Spleen (tissue), 11 donors: ENCODE measurements at regions not wholly inside any gene's neighbourhood (a gene's known extent, or its start where the extent isn't known, plus 50 kb on each side); places are given as distances from the start of the nearest gene placed in this dataset.

ENCODE experiments used
- DNase-seq: peaks from one replicate; pipeline ENCODE4 v3.0.0-alpha.2; 2020
- H3K27ac ChIP-seq, 8 donors: fragments of 200-600 bp; sonication (generic) in 7 of 8; 1 replicate in 4 of 8; 2 replicates in 4 of 8; pipeline versions ENCODE4 v1.5.0 to v1.8.0; 2016 to 2021; ENCODE audit warnings: inconsistent platforms in 4 of 8, mild to moderate bottlenecking in 4 of 8, moderate library complexity in 1 of 8
- H3K27me3 ChIP-seq, 7 donors: fragments of 200-600 bp; sonication (generic) in 6 of 7; replicated peaks in 1 of 7; 1 replicate in 4 of 7; 2 replicates in 3 of 7; pipeline versions ENCODE4 v1.5.0 to v1.8.0; 2016 to 2021; ENCODE audit warnings: inconsistent platforms in 3 of 7, mild to moderate bottlenecking in 1 of 7
- H3K36me3 ChIP-seq, 6 donors: fragments of 200-600 bp; sonication (generic) in 5 of 6; 1 replicate in 4 of 6; 2 replicates in 2 of 6; pipeline versions ENCODE4 v1.5.0 to v1.8.0; 2016 to 2021; ENCODE audit warnings: inconsistent platforms in 2 of 6
- H3K4me1 ChIP-seq, 6 donors: fragments of 200-600 bp; sonication (generic) in 5 of 6; 1 replicate in 3 of 6; 2 replicates in 3 of 6; pipeline versions ENCODE4 v1.5.0 to v1.8.0; 2016 to 2021; ENCODE audit warnings: inconsistent platforms in 3 of 6
- H3K4me3 ChIP-seq, 8 donors: fragments of 200-600 bp; sonication (generic) in 7 of 8; 1 replicate in 4 of 8; 2 replicates in 4 of 8; pipeline versions ENCODE4 v1.5.0 to v1.8.0; 2016 to 2021; ENCODE audit warnings: inconsistent platforms in 4 of 8, mild to moderate bottlenecking in 4 of 8, moderate library complexity in 2 of 8
- H3K9me3 ChIP-seq, 8 donors: fragments of 200-600 bp; sonication (generic) in 7 of 8; 1 replicate in 4 of 8; 2 replicates in 4 of 8; pipeline versions ENCODE4 v1.5.0 to v1.8.0; 2016 to 2021; ENCODE audit warnings: inconsistent platforms in 4 of 8
- POLR2A ChIP-seq, 3 donors: fragments of 450-650 bp; IDR thresholded peaks; one replicate each; pipeline ENCODE4 v1.5.1; 2017; ENCODE audit warnings: antibody characterized with exemption in 3 of 3, mild to moderate bottlenecking in 1 of 3
- POLR2AphosphoS5 ChIP-seq, 3 donors: sonication (generic); formaldehyde crosslinking; IDR thresholded peaks; one replicate each; pipeline ENCODE4 v1.5.1; 2017; ENCODE audit warnings: antibody characterized with exemption in 3 of 3
- WGBS, 5 donors: extraction: QIAGEN DNeasy Blood & Tissue Kit in 3 of 5; methylation state at CpG; one replicate each; pipeline versions ENCODE4 v1.1.5 to v1.1.7; 2013 to 2018; 5-methylcytosine and 5-hydroxymethylcytosine counted together
- intact Hi-C: fragments of 100-400 bp; cut with DNase I; formaldehyde crosslinking; loops from one replicate; pipeline ENCODE4 v1.15.0; 2023; ENCODE audit warnings: low total_unique reads
- TF ChIP-seq, protein P1 (sequence below), 11 experiments: fragments of 200-600 bp in 7 of 11; fragments of 450-650 bp in 4 of 11; sonication (generic) in 4 of 11; IDR thresholded peaks in 8 of 11; conservative IDR thresholded peaks in 3 of 11; 1 replicate in 7 of 11; 2 replicates in 4 of 11; pipeline versions ENCODE4 v1.4.0 to v1.8.0; 2016 to 2021; ENCODE audit warnings: antibody characterized with exemption in 11 of 11, inconsistent platforms in 4 of 11, mild to moderate bottlenecking in 1 of 11
- donor health status: healthy with polysubstance abuse.
- donor health status: DM: no; HTN: no; CAD: no; lungs with moderate emphysema.
- donor health status: DM: no; HTN: no; CAD: no.
- donor health status: Bipolar disorder and iron deficiency.
- donor health status: healthy.
- donor health status: DM: no; HTN: no; CAD: no.
- donor health status: DM: yes; HTN: yes; CAD: no.

DNA sequence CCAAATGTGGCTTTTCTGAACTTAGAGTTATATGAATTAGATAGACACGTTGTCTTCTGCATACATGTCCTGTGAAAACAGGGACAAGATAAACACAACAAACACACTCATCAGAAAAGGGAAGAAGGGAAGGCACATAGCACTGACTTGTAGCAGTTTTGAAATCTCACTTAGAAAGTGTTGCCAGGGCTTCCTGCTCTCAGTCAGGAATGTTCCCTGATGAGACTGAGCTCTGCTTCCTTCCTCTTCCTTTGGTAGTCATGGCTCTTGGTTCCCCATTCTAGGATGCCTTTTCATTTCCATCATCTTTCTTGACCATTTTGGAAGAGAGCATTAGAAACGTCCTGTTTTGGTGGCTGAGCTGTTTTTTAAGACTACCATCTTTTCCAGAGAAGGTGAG is 233.8 kb upstream of the LYZL1 start:
- H3K9me3 ChIP-seq = no peaks in the 10 kb centered on the region
- TF ChIP-seq, protein P1, sequence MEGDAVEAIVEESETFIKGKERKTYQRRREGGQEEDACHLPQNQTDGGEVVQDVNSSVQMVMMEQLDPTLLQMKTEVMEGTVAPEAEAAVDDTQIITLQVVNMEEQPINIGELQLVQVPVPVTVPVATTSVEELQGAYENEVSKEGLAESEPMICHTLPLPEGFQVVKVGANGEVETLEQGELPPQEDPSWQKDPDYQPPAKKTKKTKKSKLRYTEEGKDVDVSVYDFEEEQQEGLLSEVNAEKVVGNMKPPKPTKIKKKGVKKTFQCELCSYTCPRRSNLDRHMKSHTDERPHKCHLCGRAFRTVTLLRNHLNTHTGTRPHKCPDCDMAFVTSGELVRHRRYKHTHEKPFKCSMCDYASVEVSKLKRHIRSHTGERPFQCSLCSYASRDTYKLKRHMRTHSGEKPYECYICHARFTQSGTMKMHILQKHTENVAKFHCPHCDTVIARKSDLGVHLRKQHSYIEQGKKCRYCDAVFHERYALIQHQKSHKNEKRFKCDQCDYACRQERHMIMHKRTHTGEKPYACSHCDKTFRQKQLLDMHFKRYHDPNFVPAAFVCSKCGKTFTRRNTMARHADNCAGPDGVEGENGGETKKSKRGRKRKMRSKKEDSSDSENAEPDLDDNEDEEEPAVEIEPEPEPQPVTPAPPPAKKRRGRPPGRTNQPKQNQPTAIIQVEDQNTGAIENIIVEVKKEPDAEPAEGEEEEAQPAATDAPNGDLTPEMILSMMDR (IDR thresholded peaks at IDR 0.05 in 8 of 11, conservative IDR thresholded peaks at IDR 0.05 in 3 of 11) = no peak
- TF ChIP-seq POLR2AphosphoS5 (IDR thresholded peaks at IDR 0.05) (no peak), POLR2A (IDR thresholded peaks at IDR 0.05) (no peak)
- intact Hi-C loops = no loop called here
- H3K27me3 ChIP-seq = no peaks in the 10 kb centered on the region
- H3K36me3 ChIP-seq = no peaks in the 10 kb centered on the region
- WGBS, 5 donors = 25 to 42% (median 31%) methylated on average over 2 of the region's 2 CpGs
- DNase-seq = no peak
- H3K4me1 ChIP-seq = peaks cover 0 to 8% (median 3%) of the 10 kb centered on the region in 6 donors
- no peak overlapping the region for H3K27ac ChIP-seq
- H3K4me3 ChIP-seq = no peak overlapping the region

- Histone ChIP-seq H3K27ac (no peak overlapping the region), H3K36me3 (no peaks in the 10 kb centered on the region), H3K9me3 (no peaks in the 10 kb centered on the region), H3K27me3 (no peaks in the 10 kb centered on the region), H3K4me1 (peaks cover 0 to 8% (median 3%) of the 10 kb centered on the region in 6 donors), H3K4me3 (no peak overlapping the region)
- intact Hi-C loops = no loop called here
- TF ChIP-seq POLR2AphosphoS5 (IDR thresholded peaks at IDR 0.05) = no peak
- no peak for DNase-seq
- 55 to 77% (median 71%) methylated on average over 2 of the region's 2 CpGs for WGBS, 5 donors
These were observed 232.1 kb upstream of the LYZL1 start for GRCh38 chr10:29056729-29057128.

- TF ChIP-seq POLR2A (IDR thresholded peaks at IDR 0.05) (no peak), POLR2AphosphoS5 (IDR thresholded peaks at IDR 0.05) (no peak)
- 46 to 60% (median 57%) methylated on average over 4 of the region's 4 CpGs for WGBS, 5 donors
- peaks cover 0 to 8% (median 3%) of the 10 kb centered on the region in 6 donors for H3K4me1 ChIP-seq
- DNase-seq = no peak
- no peak overlapping the region for H3K4me3 ChIP-seq
- intact Hi-C loops = no loop called here
- H3K27me3 ChIP-seq = no peaks in the 10 kb centered on the region
- no peaks in the 10 kb centered on the region for H3K9me3 ChIP-seq
- H3K36me3 ChIP-seq = no peaks in the 10 kb centered on the region
- no peak overlapping the region for H3K27ac ChIP-seq
These were observed 231.0 kb upstream of the LYZL1 start for GRCh38 chr10:29057822-29058331.

DNA sequence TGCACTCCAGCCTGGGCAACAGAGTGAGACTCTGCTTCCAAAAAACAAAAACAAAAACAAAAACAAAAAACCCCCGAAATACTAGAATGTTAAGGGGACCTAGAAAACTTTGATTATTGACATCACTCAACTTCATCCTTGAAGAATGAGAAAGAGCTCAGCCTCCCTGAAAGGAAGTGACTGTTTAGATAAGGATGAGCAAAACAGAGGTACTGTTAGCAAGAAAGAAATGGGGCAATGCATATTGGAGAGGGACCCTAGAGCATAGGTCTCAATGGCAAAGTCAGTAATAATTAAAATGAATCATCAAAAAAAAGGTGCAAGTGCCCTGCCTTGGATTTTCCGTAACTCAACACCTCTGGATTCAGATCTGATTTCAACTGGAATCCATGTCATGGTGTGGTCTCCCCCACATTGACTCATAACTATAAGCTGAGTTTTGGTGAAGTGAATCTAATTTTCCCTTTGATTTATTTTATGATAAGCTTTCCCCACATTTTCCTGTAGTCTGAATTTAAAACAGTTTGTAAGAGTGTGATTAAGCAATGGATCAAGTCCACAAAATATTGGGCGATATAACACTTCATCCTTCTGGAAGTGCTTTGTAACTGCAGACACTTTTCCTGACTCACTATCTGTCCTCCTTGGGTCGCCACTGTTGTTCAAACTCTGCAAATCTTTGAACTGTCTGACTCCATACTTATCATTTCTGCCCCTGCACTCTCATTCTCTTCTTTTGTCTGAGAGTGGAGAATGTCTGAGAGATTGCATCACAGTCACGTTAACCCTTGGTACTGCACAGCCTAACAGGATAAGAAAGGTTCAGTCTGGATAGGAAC is 224.8 kb upstream of the LYZL1 start:
- WGBS, 5 donors = 79 to 86% (median 80%) methylated on average over 5 of the region's 5 CpGs

DNA sequence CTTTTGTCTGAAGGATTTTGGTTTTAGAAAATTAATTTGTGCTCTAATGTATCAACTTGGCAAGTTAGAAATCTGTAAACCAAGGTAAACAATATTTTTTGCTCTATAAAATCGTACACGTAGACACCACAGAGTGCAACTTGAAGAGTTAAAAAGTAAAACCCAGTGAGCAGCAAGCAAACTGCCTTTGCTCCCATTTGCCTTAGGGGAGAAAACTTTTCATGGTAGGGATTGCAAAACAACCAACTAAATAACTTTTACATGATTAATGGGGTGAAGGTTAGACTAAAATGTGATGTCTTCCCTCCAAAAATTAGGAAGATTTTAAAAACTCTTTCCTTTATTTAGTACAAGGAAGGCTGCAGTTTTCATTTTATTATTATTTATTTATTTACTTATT is 224.2 kb upstream of the LYZL1 start:
- 78 to 92% (median 90%) methylated on average over 2 of the region's 2 CpGs for WGBS, 5 donors
- H3K4me3 ChIP-seq = no peak overlapping the region
- no peaks in the 10 kb centered on the region for H3K4me1 ChIP-seq
- intact Hi-C loops = no loop called here
- TF ChIP-seq, protein P1 (IDR thresholded peaks at IDR 0.05 in 8 of 11, conservative IDR thresholded peaks at IDR 0.05 in 3 of 11) = no peak
- TF ChIP-seq POLR2AphosphoS5 (IDR thresholded peaks at IDR 0.05) (no peak), POLR2A (IDR thresholded peaks at IDR 0.05) (no peak)
- no peaks in the 10 kb centered on the region for H3K27me3 ChIP-seq
- no peaks in the 10 kb centered on the region for H3K36me3 ChIP-seq
- no peaks in the 10 kb centered on the region for H3K9me3 ChIP-seq
- no peak for DNase-seq
- no peak overlapping the region for H3K27ac ChIP-seq

More for the DNA sequence above, 224.8 kb upstream of the LYZL1 start:
- no peak for TF ChIP-seq POLR2AphosphoS5 (IDR thresholded peaks at IDR 0.05)
- TF ChIP-seq POLR2A (IDR thresholded peaks at IDR 0.05) = no peak
- TF ChIP-seq, protein P1 (IDR thresholded peaks at IDR 0.05 in 8 of 11, conservative IDR thresholded peaks at IDR 0.05 in 3 of 11) = no peak
- H3K27me3 ChIP-seq = no peaks in the 10 kb centered on the region
- H3K4me3 ChIP-seq = no peak overlapping the region
- intact Hi-C loops = no loop called here
- H3K27ac ChIP-seq = no peak overlapping the region
- H3K9me3 ChIP-seq = no peaks in the 10 kb centered on the region
- no peaks in the 10 kb centered on the region for H3K36me3 ChIP-seq
- no peak for DNase-seq
- no peaks in the 10 kb centered on the region for H3K4me1 ChIP-seq
